ENCODE measurements at regions not wholly inside any gene's neighbourhood (a gene's known extent, or its start where the extent isn't known, plus 50 kb on each side); places are given as distances from the start of the nearest gene placed in this dataset.
A peak's percentile ranks its signal among the peaks of the same experiment; 100 is the strongest.

DNA sequence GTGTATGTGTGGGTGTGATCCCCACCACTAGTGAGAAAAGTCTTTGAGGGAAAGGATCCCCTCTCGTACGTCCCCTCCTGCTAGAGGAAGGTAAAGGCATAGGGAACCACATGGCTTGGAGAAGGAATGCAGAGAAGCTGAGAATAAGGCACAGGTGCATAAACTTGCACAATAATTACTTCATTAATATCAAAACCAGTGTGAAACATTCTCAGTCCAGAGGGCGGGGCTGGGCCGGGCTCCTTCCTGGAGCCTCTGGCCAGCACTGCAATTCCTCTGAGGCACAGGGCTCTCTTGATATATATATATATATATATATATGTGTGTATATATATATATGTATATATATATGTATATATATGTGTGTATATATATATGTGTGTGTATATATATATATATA lies 162.6 kb downstream of the TSEN15 start:
- intact Hi-C loops (cut with DNase I; ENCODE audit: low total_unique reads): no loop called here
- no peak for DNase-seq (ENCODE audit: low spot score in 2 of 2)
- Histone ChIP-seq H3K36me3 (no peaks in the 10 kb centered on the region), H3K4me3 (no peak overlapping the region), H3K9me3 (no peaks in the 10 kb centered on the region), H3K27ac (peak overlapping the region in 1 of 2 donors; percentile 86), H3K27me3 (no peaks in the 10 kb centered on the region), H3K4me1 (no peaks in the 10 kb centered on the region)
- no peak for TF ChIP-seq POLR2A (IDR thresholded peaks at IDR 0.05)
- TF ChIP-seq, protein P1, sequence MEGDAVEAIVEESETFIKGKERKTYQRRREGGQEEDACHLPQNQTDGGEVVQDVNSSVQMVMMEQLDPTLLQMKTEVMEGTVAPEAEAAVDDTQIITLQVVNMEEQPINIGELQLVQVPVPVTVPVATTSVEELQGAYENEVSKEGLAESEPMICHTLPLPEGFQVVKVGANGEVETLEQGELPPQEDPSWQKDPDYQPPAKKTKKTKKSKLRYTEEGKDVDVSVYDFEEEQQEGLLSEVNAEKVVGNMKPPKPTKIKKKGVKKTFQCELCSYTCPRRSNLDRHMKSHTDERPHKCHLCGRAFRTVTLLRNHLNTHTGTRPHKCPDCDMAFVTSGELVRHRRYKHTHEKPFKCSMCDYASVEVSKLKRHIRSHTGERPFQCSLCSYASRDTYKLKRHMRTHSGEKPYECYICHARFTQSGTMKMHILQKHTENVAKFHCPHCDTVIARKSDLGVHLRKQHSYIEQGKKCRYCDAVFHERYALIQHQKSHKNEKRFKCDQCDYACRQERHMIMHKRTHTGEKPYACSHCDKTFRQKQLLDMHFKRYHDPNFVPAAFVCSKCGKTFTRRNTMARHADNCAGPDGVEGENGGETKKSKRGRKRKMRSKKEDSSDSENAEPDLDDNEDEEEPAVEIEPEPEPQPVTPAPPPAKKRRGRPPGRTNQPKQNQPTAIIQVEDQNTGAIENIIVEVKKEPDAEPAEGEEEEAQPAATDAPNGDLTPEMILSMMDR (IDR thresholded peaks at IDR 0.05): no peak
- no peak for TF ChIP-seq POLR2AphosphoS5 (IDR thresholded peaks at IDR 0.05)

DNA sequence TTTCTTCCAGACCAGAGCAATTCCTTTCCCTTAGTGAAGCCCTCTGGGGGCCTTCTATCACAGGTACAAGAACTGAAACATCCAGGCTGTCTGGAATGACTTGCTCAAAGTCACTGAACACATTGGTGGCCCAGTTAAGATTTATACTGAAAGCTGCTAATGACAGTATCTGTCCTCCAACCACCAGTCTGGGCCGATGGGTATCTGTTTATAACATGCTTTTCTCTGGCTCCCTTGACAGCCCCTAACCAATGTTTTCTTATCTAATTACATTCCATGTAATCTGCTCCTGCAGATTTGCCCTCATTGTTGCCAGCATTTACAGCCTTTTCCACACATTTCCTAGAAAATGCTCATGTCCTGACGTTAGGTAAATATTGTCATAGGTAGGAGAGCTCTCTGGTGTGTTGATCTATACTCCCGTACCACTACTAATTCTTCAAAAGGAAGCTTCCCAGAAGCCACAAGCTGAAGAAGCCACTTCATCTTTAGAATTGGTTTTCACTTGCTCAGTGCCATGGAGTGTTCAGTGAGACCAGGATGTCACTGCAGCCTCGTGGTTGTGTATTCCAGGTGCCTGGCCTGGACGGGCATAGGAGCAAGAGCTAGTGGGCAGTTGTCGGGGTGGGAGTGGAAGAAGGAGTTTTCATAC lies 163.9 kb downstream of the TSEN15 start:
- no peaks in the 10 kb centered on the region for H3K4me1 ChIP-seq
- no peaks in the 10 kb centered on the region for H3K36me3 ChIP-seq
- H3K27me3 ChIP-seq: no peaks in the 10 kb centered on the region
- TF ChIP-seq POLR2AphosphoS5 (IDR thresholded peaks at IDR 0.05) (no peak), POLR2A (IDR thresholded peaks at IDR 0.05) (no peak)
- TF ChIP-seq, protein P1 (IDR thresholded peaks at IDR 0.05): no peak
- intact Hi-C loops (cut with DNase I; ENCODE audit: low total_unique reads): no loop called here
- no peak overlapping the region for H3K27ac ChIP-seq
- H3K9me3 ChIP-seq: no peaks in the 10 kb centered on the region
- H3K4me3 ChIP-seq: no peak overlapping the region
- no peak for DNase-seq (ENCODE audit: low spot score in 2 of 2)

DNA sequence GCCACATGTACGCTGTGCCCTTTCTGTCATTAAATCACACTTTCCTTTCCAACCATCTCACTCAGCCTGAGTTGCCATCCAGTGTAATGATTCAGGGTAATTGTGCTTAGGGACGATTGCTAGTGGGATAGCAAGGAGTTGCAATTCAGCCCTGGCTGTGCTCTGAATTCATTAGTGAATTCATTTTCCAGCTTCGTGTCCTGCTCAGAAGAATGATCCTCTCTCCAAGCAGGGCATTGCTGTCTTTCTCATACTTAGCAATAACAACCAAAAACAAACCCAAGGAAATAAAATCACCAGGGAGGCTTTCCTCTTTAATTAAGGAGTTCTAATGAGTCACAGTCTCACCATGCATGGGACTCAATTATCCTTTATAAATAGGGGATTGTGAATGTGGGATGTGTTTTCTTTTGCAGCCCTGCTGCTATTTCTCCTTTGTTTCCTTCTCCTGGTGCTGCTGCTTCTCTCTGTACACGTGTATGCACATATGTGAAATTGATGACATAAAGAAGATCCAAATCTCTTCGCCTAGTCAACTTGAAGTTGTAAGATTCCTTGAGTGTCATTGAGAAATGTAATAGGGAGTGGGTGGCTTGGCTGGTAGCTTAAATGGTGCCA lies 167.0 kb downstream of the TSEN15 start:
- no peak for DNase-seq (ENCODE audit: low spot score in 2 of 2)
- TF ChIP-seq POLR2AphosphoS5 (IDR thresholded peaks at IDR 0.05) (no peak), POLR2A (IDR thresholded peaks at IDR 0.05) (no peak)
- TF ChIP-seq, protein P1 (IDR thresholded peaks at IDR 0.05): no peak
- Histone ChIP-seq H3K36me3 (no peaks in the 10 kb centered on the region), H3K27me3 (no peaks in the 10 kb centered on the region), H3K4me1 (no peaks in the 10 kb centered on the region), H3K27ac (peak overlapping the region in 1 of 2 donors; percentile 55), H3K9me3 (no peaks in the 10 kb centered on the region), H3K4me3 (no peak overlapping the region)
- intact Hi-C loops (cut with DNase I; ENCODE audit: low total_unique reads): no loop called here

DNA sequence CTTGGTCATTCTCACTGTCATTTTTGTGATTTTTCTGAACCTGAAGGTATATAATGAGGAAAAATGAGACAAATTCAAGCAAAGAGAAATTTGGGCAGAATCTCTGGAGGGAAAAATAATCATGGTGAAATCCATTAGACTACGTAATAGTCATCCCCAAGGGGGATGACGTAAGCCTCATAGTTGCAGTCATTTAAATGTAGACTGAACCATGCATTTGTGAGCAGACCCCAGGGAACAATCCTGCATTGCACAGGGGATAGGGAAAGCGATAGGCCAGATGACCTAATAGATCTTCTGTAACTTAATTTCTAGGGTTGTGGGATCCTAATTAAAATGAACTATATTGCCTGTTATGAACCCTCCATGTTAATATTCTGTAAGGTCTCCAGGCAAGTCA lies 167.4 kb upstream of the C1orf21 start:
- Histone ChIP-seq H3K9me3 (no peaks in the 10 kb centered on the region), H3K27ac (peak overlapping the region in 1 of 2 donors; percentile 17), H3K36me3 (no peaks in the 10 kb centered on the region), H3K4me1 (no peaks in the 10 kb centered on the region), H3K4me3 (no peak overlapping the region), H3K27me3 (no peaks in the 10 kb centered on the region)
- no peak for DNase-seq (ENCODE audit: low spot score in 2 of 2)
- intact Hi-C loops (cut with DNase I; ENCODE audit: low total_unique reads): no loop called here
- TF ChIP-seq, protein P1 (IDR thresholded peaks at IDR 0.05): no peak
- TF ChIP-seq POLR2AphosphoS5 (IDR thresholded peaks at IDR 0.05) (no peak), POLR2A (IDR thresholded peaks at IDR 0.05) (no peak)

DNA sequence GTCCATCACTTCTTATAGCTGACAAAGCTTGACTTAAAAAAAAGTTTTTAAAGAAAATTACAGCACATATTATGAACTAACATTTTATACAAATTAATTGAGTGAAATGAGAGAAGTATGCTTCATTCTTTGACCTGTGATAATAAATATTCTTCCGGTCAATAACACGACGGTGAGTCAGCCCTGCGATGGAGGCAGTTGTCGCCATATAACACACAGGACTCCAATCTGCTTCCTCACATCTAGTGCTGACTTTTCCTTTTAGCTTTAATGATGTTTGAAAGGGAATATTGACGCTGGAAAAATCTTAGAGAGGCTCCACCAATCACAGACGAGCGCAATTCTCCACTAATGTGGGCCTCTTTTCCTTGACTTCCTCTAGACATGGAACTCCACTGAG lies 166.9 kb upstream of the C1orf21 start:
- Histone ChIP-seq H3K4me3 (no peak overlapping the region), H3K9me3 (no peaks in the 10 kb centered on the region), H3K4me1 (no peaks in the 10 kb centered on the region), H3K27ac (no peak overlapping the region), H3K36me3 (no peaks in the 10 kb centered on the region), H3K27me3 (no peaks in the 10 kb centered on the region)
- intact Hi-C loops (cut with DNase I; ENCODE audit: low total_unique reads): no loop called here
- DNase-seq (ENCODE audit: low spot score in 2 of 2): no peak
- no peak for TF ChIP-seq POLR2A (IDR thresholded peaks at IDR 0.05)
- TF ChIP-seq, protein P1 (IDR thresholded peaks at IDR 0.05): no peak
- no peak for TF ChIP-seq POLR2AphosphoS5 (IDR thresholded peaks at IDR 0.05)

Data from breast epithelium (tissue), 4 donors.